Bronchial epithelial cell (primary cell): ENCODE measurements at regions not wholly inside any gene's neighbourhood (a gene's known extent, or its start where the extent isn't known, plus 50 kb on each side); places are given as distances from the start of the nearest gene placed in this dataset.

Experiments used
- DNase-seq: peaks from one replicate; pipeline ENCODE4 v3.0.0-alpha.2; 2010; ENCODE audit warnings: low read depth
- FAIRE-seq: peaks from 2 replicates; lab custom pipeline; 2011; peaks lifted over from hg19 to GRCh38; lab: Jason Lieb, UNC
- H3K27me3 ChIP-seq: 2 replicates; pipeline ENCODE4 v1.5.1; 2011; ENCODE audit warnings: low read length; ENCODE audit not compliant: control insufficient read depth, insufficient read depth
- H3K36me3 ChIP-seq: 2 replicates; pipeline ENCODE4 v1.5.1; 2011; ENCODE audit warnings: low read length; ENCODE audit not compliant: control insufficient read depth, insufficient read depth
- H3K4me3 ChIP-seq: 2 replicates; pipeline ENCODE4 v1.5.1; 2011; ENCODE audit warnings: mild to moderate bottlenecking, low read depth, low read length, control low read depth
- CTCF ChIP-seq: IDR thresholded peaks from 2 replicates; pipeline ENCODE4 v1.5.1; 2011; ENCODE audit warnings: mild to moderate bottlenecking, moderate library complexity, low read length, control low read depth, inconsistent platforms; ENCODE audit not compliant: insufficient read depth, severe bottlenecking

DNA sequence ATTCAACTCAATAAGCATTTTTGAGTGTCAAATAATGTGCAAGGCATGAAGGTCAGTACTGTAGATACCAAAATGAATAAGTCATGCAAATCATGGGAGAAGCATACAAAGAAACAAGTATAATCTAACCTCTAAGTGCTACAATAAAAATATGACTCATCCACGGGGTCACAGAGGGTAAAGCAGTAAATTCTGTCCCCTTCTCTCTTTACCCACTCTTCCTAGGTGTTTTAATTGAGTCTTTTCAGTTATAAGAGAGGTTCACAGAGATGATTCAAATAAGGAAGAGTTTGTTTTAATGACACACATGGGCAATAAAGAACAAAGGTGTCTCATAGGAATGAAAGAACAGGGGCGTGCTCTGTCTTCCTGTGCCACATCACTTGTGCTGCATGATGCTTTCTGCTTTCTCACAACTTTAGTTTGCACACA, 71.5 kb upstream of the DAAM1 start:
- no peak for TF ChIP-seq CTCF
- DNase-seq (peak; percentile 45), FAIRE-seq (no peak)
- no peak overlapping the region for H3K4me3 ChIP-seq
- H3K27me3 ChIP-seq, result no peaks in the 10 kb centered on the region
- H3K36me3 ChIP-seq, result no peaks in the 10 kb centered on the region

- DNase-seq (no peak), FAIRE-seq (no peak)
- TF ChIP-seq CTCF, result no peak
- H3K4me3 ChIP-seq, result no peak overlapping the region
- peaks cover 3% of the 10 kb centered on the region for H3K27me3 ChIP-seq
- no peaks in the 10 kb centered on the region for H3K36me3 ChIP-seq
Observed at GRCh38 chr14:59117754-59118528, 70.5 kb upstream of the DAAM1 start.

GRCh38 chr14:59120921-59121320, 67.5 kb upstream of the DAAM1 start:
- no peak for TF ChIP-seq CTCF
- no peaks in the 10 kb centered on the region for H3K36me3 ChIP-seq
- H3K27me3 ChIP-seq, result peaks cover 3% of the 10 kb centered on the region
- FAIRE-seq (no peak), DNase-seq (no peak)
- no peak overlapping the region for H3K4me3 ChIP-seq

GRCh38 chr14:59123531-59123930, 64.9 kb upstream of the DAAM1 start:
- no peak overlapping the region for H3K4me3 ChIP-seq
- no peak for DNase-seq
- H3K27me3 ChIP-seq, result peaks cover 3% of the 10 kb centered on the region
- no peak for TF ChIP-seq CTCF
- FAIRE-seq, result no peak
- H3K36me3 ChIP-seq, result no peaks in the 10 kb centered on the region

DNA sequence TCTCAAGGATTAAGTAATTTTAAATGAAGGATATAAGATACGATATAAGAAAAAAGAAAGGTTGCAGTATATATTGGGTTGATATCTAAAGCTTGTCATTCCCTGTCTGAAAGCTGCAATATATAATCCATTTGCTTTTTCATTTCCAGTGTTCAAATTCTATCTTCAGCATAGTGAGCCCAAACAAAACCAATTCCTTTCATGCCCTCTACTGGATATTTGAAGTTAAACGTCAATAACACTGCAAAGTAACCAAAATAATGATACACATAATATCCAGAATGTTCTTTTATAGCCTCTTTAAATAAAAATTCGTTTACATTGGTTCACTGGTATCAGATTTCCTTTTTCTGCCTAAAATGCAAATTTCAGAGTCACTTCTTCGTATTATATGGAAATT, 64.5 kb upstream of the DAAM1 start:
- FAIRE-seq, result no peak
- peak; percentile 25 for DNase-seq
- no peaks in the 10 kb centered on the region for H3K36me3 ChIP-seq
- TF ChIP-seq CTCF, result no peak
- H3K4me3 ChIP-seq, result no peak overlapping the region
- H3K27me3 ChIP-seq, result peaks cover 3% of the 10 kb centered on the region

DNA sequence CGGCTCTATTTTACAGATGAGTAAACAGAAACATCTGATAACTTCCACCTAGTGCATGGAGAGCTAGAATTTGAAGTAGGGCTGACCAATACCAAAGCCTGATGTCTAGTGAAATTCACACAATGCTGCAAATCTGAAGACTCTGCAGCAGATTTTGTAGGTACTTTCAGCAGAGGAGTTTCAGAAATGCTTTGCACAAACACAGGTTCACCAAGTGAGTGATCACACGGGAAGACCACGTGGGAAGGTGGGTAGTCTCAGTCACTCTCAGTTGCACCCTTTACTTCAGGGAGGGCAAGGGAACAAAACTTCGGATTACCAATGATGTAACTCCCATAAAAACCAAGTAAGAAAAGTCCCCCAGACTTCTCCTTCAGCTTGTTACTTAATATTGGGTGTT, 63.3 kb upstream of the DAAM1 start:
- FAIRE-seq, result no peak

More for the DNA sequence above, 63.3 kb upstream of the DAAM1 start:
- no peak for TF ChIP-seq CTCF
- no peak for DNase-seq
- Histone ChIP-seq H3K27me3 (peaks cover 3% of the 10 kb centered on the region), H3K36me3 (no peaks in the 10 kb centered on the region), H3K4me3 (no peak overlapping the region)
